Stomach (tissue), 4 donors: ENCODE measurements at regions not wholly inside any gene's neighbourhood (a gene's known extent, or its start where the extent isn't known, plus 50 kb on each side); places are given as distances from the start of the nearest gene placed in this dataset.

Experiments used
- POLR2A ChIP-seq, 4 donors: fragments of 450-650 bp; IDR thresholded peaks; one replicate each; pipeline ENCODE4 v1.6.1; 2016; ENCODE audit warnings: antibody characterized with exemption in 4 of 4, control low read depth in 2 of 4, mild to moderate bottlenecking in 1 of 4, moderate library complexity in 1 of 4
- POLR2AphosphoS5 ChIP-seq, 3 donors: sonication (generic); formaldehyde crosslinking; IDR thresholded peaks; one replicate each; pipeline ENCODE4 v1.6.1; 2016; ENCODE audit warnings: antibody characterized with exemption in 3 of 3
- TF ChIP-seq, protein P1 (sequence below), 7 experiments: fragments of 450-650 bp in 4 of 7; fragments of 200-600 bp in 3 of 7; sonication (generic) in 3 of 7; IDR thresholded peaks; one replicate each; pipeline ENCODE4 v1.5.1; 2016 to 2019; ENCODE audit warnings: antibody characterized with exemption in 7 of 7, control low read depth in 2 of 7, mild to moderate bottlenecking in 1 of 7

DNA sequence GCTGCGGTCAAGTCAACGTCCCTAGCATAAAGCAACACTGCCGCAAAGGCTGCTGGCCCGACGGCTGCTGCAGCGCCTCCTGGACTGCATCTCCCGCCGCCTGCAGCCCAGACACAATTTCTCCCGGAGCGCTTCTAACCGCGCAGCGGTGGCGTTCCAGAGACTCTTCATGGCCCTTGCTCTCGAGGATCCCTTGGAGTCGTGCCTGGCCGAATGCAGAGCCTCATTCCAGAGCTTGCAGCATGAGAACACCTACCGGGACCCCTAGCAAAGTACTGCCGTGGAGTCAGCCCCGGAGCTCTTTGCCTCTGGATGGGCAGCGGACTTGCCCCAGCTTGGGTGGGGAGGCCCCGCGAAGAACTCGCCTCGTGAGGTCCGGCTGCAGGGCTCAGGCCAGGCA is 79.7 kb upstream of the ZNF32 start:
- TF ChIP-seq, protein P1, sequence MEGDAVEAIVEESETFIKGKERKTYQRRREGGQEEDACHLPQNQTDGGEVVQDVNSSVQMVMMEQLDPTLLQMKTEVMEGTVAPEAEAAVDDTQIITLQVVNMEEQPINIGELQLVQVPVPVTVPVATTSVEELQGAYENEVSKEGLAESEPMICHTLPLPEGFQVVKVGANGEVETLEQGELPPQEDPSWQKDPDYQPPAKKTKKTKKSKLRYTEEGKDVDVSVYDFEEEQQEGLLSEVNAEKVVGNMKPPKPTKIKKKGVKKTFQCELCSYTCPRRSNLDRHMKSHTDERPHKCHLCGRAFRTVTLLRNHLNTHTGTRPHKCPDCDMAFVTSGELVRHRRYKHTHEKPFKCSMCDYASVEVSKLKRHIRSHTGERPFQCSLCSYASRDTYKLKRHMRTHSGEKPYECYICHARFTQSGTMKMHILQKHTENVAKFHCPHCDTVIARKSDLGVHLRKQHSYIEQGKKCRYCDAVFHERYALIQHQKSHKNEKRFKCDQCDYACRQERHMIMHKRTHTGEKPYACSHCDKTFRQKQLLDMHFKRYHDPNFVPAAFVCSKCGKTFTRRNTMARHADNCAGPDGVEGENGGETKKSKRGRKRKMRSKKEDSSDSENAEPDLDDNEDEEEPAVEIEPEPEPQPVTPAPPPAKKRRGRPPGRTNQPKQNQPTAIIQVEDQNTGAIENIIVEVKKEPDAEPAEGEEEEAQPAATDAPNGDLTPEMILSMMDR (IDR thresholded peaks at IDR 0.05), result no peak
- TF ChIP-seq POLR2AphosphoS5 (IDR thresholded peaks at IDR 0.05) (no peak), POLR2A (IDR thresholded peaks at IDR 0.05) (no peak)
